ENCODE measurements at regions not wholly inside any gene's neighbourhood (a gene's known extent, or its start where the extent isn't known, plus 50 kb on each side); places are given as distances from the start of the nearest gene placed in this dataset.

DNA sequence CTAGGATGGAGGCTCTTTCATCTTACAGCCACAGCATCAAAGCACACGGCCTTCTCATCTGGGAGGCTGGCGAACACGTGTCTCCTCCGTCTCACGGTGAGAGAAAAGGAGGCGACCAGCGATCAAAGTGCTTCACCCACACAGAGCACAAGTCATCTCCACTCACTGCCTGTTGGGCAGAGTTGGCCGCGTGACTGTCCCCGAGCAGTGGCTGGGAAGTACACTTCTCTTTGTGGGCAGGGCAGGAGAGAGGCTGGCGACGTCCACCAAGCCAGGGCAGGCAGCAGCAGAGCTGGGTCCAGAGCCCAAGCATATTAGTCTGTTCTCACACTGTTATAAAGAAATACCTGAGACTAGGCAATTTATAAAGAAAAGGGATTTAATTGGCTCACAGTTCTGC is 64.1 kb upstream of the FOXC1 start:
- Mint-ChIP-seq H3K36me3 (ENCODE audit: low read depth) (no peaks in the 10 kb centered on the region), H3K4me3 (no peak overlapping the region), H3K9me3 (peaks cover 3% of the 10 kb centered on the region), H3K4me1 (peaks cover 7% of the 10 kb centered on the region), H3K27me3 (ENCODE audit: low read depth) (peaks cover 13% of the 10 kb centered on the region), H3K27ac (no peak overlapping the region)
- TF ChIP-seq, protein P1, sequence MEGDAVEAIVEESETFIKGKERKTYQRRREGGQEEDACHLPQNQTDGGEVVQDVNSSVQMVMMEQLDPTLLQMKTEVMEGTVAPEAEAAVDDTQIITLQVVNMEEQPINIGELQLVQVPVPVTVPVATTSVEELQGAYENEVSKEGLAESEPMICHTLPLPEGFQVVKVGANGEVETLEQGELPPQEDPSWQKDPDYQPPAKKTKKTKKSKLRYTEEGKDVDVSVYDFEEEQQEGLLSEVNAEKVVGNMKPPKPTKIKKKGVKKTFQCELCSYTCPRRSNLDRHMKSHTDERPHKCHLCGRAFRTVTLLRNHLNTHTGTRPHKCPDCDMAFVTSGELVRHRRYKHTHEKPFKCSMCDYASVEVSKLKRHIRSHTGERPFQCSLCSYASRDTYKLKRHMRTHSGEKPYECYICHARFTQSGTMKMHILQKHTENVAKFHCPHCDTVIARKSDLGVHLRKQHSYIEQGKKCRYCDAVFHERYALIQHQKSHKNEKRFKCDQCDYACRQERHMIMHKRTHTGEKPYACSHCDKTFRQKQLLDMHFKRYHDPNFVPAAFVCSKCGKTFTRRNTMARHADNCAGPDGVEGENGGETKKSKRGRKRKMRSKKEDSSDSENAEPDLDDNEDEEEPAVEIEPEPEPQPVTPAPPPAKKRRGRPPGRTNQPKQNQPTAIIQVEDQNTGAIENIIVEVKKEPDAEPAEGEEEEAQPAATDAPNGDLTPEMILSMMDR (IDR thresholded peaks at IDR 0.05; ENCODE audit: unreplicated experiment in 3 of 3) = no peak

DNA sequence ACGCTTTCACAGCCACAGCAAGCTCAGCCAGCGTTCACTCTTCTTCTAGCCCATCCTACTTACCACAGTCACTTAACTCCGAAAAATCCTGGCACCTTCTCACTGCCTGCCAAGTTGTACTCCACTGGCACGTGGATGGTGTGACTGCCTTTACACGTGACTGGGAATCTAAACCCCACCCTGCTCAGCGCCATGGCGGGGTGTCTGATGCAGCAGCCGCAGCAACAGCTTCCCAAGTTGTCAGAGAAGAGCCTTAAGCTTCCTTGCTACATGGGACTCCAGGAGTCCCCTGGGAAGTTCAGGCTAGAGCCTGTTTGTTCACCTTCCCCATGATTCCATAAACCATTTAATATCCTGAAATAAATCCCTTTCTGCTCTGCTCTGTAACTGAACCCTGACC is 61.9 kb upstream of the FOXC1 start:
- Mint-ChIP-seq H3K27ac (no peak overlapping the region), H3K9me3 (peaks cover 3% of the 10 kb centered on the region), H3K4me1 (peaks cover 7% of the 10 kb centered on the region), H3K4me3 (no peak overlapping the region), H3K36me3 (ENCODE audit: low read depth) (no peaks in the 10 kb centered on the region), H3K27me3 (ENCODE audit: low read depth) (peaks cover 18% of the 10 kb centered on the region)
- TF ChIP-seq, protein P1 (IDR thresholded peaks at IDR 0.05; ENCODE audit: unreplicated experiment in 3 of 3) = no peak

DNA sequence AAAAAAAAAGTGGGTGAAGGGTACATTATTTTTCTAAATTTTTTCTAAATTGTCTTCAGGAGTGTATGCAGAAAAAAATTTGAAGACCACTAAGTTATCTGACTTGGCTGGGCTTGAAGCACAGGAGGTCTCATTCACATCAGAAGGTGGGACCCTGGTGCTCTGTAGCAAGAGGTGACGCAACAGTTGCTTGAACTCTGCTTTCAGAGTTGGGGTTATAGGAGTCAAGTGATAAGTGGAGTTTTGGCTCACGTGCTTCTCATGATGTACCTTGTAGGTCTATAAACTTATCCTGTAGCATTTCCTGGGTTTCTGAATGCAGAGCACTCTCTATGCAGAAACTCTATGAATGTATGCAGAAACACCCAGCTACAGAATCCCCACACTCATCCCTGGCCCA is 58.5 kb upstream of the FOXC1 start:
- H3K36me3 Mint-ChIP-seq (ENCODE audit: low read depth) = peaks cover 4% of the 10 kb centered on the region
- TF ChIP-seq, protein P1 (IDR thresholded peaks at IDR 0.05; ENCODE audit: unreplicated experiment in 3 of 3) = no peak
- H3K27ac Mint-ChIP-seq = no peak overlapping the region
- no peaks in the 10 kb centered on the region for H3K4me1 Mint-ChIP-seq
- H3K9me3 Mint-ChIP-seq = peaks cover 5% of the 10 kb centered on the region
- peaks cover 19% of the 10 kb centered on the region for H3K27me3 Mint-ChIP-seq (ENCODE audit: low read depth)
- no peak overlapping the region for H3K4me3 Mint-ChIP-seq

DNA sequence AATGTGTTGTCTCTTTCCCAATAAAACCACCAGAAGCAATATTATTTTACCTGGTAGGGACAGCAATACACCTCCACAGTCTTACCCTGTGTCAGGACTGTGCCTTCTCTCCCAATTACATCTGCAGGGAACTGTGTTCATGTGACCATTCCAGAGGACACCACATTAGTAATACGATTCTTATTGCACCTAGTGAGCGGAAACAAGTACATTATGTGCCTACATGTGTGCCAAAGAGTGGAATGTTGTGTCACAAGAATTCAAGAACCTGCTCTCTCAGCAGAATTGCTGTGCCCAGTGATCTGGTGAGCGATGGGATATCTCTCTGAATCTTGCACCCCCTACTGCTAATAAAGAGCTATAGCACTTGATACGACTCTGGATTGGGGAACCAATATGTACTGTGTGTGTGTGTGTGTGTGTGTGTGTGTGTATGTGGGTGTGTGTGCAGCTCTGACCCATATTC is 57.4 kb upstream of the FOXC1 start:
- Mint-ChIP-seq H3K4me3 (no peak overlapping the region), H3K27ac (no peak overlapping the region), H3K9me3 (peaks cover 5% of the 10 kb centered on the region), H3K36me3 (ENCODE audit: low read depth) (peaks cover 4% of the 10 kb centered on the region), H3K4me1 (no peaks in the 10 kb centered on the region), H3K27me3 (ENCODE audit: low read depth) (peaks cover 25% of the 10 kb centered on the region)
- TF ChIP-seq, protein P1 (IDR thresholded peaks at IDR 0.05; ENCODE audit: unreplicated experiment in 3 of 3) = no peak

DNA sequence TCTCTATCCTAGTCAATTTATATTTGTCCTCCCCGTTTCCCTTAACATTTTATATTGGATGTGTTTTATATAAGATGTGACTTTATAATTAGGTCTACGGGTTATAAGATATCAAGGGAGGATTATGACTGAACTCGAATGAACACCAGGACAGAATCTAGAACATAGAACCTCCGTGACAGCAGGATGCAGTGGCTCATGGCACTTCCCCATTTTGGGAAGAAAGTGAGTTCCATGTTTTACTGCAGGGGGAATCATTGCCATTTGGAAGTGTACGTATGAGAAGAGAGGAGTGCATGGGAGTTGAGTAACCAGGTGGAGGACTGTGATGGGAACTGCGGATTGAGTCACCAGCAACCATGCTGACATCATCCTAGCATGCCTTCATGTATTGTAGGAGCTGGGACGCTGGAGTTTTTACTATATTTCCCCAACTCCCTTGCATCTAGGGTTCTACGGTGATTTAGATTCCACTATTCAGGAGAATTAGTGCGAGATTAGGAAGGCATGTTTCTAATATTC is 56.1 kb upstream of the FOXC1 start:
- peaks cover 4% of the 10 kb centered on the region for H3K36me3 Mint-ChIP-seq (ENCODE audit: low read depth)
- no peak overlapping the region for H3K4me3 Mint-ChIP-seq
- H3K27ac Mint-ChIP-seq = no peak overlapping the region
- H3K4me1 Mint-ChIP-seq = no peaks in the 10 kb centered on the region
- peaks cover 17% of the 10 kb centered on the region for H3K27me3 Mint-ChIP-seq (ENCODE audit: low read depth)
- TF ChIP-seq, protein P1 (IDR thresholded peaks at IDR 0.05; ENCODE audit: unreplicated experiment in 3 of 3) = no peak
- H3K9me3 Mint-ChIP-seq = peaks cover 5% of the 10 kb centered on the region

DNA sequence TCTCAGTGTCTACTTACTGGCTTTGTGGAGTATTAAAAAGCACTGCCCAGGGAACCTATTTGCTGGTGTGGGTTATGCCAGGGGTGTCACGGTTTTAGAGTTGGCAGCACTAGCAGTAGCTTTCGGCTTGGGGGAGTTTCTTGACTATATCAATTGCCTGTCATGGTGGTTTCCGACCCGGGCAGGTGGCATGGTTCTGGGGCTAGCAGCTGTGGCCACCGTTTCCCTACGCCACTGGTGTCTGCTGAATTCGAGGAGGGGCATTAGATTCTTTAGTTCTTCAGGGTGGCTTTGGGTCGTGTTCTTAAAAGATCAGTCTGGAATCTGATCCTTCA is 55.6 kb upstream of the FOXC1 start:
- Mint-ChIP-seq H3K9me3 (peaks cover 5% of the 10 kb centered on the region), H3K4me3 (no peak overlapping the region), H3K4me1 (no peaks in the 10 kb centered on the region), H3K27me3 (ENCODE audit: low read depth) (peaks cover 17% of the 10 kb centered on the region), H3K27ac (no peak overlapping the region), H3K36me3 (ENCODE audit: low read depth) (peaks cover 4% of the 10 kb centered on the region)
- TF ChIP-seq, protein P1 (IDR thresholded peaks at IDR 0.05; ENCODE audit: unreplicated experiment in 3 of 3) = no peak

Data from nephron (organoid).